ENCODE measurements at regions not wholly inside any gene's neighbourhood (a gene's known extent, or its start where the extent isn't known, plus 50 kb on each side); places are given as distances from the start of the nearest gene placed in this dataset.

DNA sequence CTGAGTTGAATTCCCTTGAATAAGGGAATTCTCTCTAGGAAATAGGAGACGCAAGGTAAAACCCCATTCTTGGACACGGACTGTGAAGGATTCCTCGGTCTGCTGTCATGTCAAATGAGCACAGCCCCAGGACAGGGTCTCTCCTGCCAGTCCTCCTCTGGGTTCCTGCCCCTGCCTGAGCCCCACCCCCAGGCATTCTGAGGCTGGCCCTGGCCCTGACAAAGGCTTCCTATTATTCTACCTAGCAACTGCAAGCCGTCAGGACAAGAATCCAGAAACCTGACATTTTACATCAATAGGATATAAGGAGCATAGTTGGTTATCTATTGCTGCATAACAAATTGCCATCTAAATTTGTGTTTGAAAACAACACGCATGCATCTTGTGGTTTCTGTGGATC lies 253.3 kb upstream of the AGAP1 start:
- H3K4me1 Mint-ChIP-seq (ENCODE audit: unreplicated experiment), result no peaks in the 10 kb centered on the region
- no peak for DNase-seq (ENCODE audit: low spot score)
- TF ChIP-seq, protein P1, sequence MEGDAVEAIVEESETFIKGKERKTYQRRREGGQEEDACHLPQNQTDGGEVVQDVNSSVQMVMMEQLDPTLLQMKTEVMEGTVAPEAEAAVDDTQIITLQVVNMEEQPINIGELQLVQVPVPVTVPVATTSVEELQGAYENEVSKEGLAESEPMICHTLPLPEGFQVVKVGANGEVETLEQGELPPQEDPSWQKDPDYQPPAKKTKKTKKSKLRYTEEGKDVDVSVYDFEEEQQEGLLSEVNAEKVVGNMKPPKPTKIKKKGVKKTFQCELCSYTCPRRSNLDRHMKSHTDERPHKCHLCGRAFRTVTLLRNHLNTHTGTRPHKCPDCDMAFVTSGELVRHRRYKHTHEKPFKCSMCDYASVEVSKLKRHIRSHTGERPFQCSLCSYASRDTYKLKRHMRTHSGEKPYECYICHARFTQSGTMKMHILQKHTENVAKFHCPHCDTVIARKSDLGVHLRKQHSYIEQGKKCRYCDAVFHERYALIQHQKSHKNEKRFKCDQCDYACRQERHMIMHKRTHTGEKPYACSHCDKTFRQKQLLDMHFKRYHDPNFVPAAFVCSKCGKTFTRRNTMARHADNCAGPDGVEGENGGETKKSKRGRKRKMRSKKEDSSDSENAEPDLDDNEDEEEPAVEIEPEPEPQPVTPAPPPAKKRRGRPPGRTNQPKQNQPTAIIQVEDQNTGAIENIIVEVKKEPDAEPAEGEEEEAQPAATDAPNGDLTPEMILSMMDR (IDR thresholded peaks at IDR 0.05; ENCODE audit: unreplicated experiment), result no peak
- no peaks in the 10 kb centered on the region for H3K9me3 Mint-ChIP-seq (ENCODE audit: unreplicated experiment)
- no peak overlapping the region for H3K27ac Mint-ChIP-seq (ENCODE audit: unreplicated experiment)
- no peak overlapping the region for H3K4me3 Mint-ChIP-seq (ENCODE audit: unreplicated experiment)
- H3K27me3 Mint-ChIP-seq (ENCODE audit: unreplicated experiment), result no peaks in the 10 kb centered on the region
- no peaks in the 10 kb centered on the region for H3K36me3 Mint-ChIP-seq (ENCODE audit: low read depth, unreplicated experiment)

DNA sequence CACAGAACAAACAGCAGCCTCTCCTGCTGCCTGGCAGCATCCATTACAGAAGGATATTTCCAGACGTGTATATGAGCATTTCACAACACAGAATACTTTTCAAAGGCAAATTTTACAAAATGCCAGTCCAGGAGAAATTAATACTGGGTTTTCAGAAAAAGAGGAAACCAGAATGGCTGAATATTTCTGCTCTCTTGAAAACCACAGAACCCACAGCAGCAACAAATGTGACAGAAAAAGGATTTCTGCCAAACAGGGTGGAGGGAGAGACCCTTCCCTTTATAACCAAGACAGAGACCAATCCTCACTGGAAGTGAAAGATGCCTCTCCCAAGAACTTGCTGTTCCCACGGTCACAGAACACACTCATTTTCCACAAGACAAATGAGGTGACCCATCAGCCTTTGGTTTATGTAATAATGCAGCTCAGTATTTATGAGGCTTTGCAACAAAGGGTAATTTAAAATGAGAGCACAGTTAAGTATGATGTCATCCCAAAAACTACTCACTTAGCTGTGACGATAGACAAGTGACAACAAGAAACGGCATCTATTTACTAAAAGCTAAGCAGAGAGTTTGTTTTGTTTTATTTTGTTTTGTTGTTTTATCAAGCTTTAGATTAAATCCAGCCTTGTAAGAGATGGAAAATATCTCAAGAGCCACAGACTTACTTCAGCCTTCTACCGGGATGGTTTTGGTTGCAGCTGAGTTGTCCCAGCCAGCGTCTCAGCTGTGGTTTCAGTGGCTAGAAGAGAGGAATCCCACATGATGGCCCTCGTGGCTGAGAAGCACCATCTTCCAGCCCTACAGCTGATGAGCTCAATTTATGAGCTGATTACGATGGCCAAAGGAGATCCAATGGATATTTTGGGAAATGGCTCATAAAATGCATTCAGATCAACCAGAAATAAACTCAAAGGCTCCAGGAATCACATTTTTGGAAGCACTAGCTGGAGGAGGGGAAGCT lies 249.3 kb upstream of the AGAP1 start:
- Mint-ChIP-seq H3K4me3 (ENCODE audit: unreplicated experiment) (no peak overlapping the region), H3K9me3 (ENCODE audit: unreplicated experiment) (no peaks in the 10 kb centered on the region)
- DNase-seq (ENCODE audit: low spot score), result no peak

DNA sequence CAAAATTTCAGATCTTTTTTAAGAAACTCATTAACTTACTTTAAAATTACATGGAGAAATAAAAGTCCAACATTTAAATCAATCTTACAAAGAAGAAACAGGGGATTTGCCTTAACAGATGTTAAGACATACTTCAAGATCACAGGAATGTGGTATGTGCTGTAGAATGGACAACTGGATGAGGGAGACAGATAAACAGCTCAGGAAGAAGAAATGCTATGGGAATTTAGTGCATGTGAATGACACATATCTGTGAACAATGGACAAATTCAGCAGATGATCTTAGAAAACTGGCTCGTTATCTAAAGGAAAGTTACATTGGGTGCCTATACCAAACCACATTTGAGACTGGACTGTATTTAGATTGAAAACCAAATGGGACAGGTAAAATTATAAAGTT lies 246.8 kb upstream of the AGAP1 start:
- Mint-ChIP-seq H3K36me3 (ENCODE audit: low read depth, unreplicated experiment) (no peaks in the 10 kb centered on the region), H3K4me3 (ENCODE audit: unreplicated experiment) (no peak overlapping the region), H3K9me3 (ENCODE audit: unreplicated experiment) (no peaks in the 10 kb centered on the region)

More for the DNA sequence above, 249.3 kb upstream of the AGAP1 start:
- Mint-ChIP-seq H3K27ac (ENCODE audit: unreplicated experiment) (no peak overlapping the region), H3K27me3 (ENCODE audit: unreplicated experiment) (no peaks in the 10 kb centered on the region), H3K4me1 (ENCODE audit: unreplicated experiment) (no peaks in the 10 kb centered on the region), H3K36me3 (ENCODE audit: low read depth, unreplicated experiment) (no peaks in the 10 kb centered on the region)
- TF ChIP-seq, protein P1 (IDR thresholded peaks at IDR 0.05; ENCODE audit: unreplicated experiment), result no peak

DNA sequence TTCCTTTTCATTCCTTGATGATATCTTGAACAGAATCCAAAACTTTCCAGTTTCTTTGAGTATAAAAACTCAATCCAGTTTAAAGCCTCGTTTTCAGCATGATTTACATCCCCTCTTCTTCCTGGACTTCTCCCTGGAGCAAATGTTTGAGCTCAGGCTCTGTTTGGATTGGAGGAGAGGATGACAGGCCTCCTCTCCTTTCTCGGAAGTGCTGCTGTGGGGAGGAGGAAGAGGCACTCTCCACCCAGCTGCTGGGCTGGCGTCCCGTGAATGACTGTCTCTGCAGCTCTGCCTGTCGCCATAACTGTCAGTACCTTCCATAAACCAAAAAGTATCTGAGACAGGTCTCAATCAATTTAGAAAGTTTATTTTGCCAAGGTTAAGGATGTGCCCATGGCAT lies 238.2 kb upstream of the AGAP1 start:
- no peaks in the 10 kb centered on the region for H3K4me1 Mint-ChIP-seq (ENCODE audit: unreplicated experiment)
- H3K27me3 Mint-ChIP-seq (ENCODE audit: unreplicated experiment), result no peaks in the 10 kb centered on the region
- TF ChIP-seq, protein P1 (IDR thresholded peaks at IDR 0.05; ENCODE audit: unreplicated experiment), result no peak
- no peaks in the 10 kb centered on the region for H3K36me3 Mint-ChIP-seq (ENCODE audit: low read depth, unreplicated experiment)
- H3K4me3 Mint-ChIP-seq (ENCODE audit: unreplicated experiment), result no peak overlapping the region
- H3K27ac Mint-ChIP-seq (ENCODE audit: unreplicated experiment), result no peak overlapping the region
- no peaks in the 10 kb centered on the region for H3K9me3 Mint-ChIP-seq (ENCODE audit: unreplicated experiment)
- no peak for DNase-seq (ENCODE audit: low spot score)

More for the DNA sequence above, 246.8 kb upstream of the AGAP1 start:
- DNase-seq (ENCODE audit: low spot score), result no peak
- Mint-ChIP-seq H3K4me1 (ENCODE audit: unreplicated experiment) (no peaks in the 10 kb centered on the region), H3K27me3 (ENCODE audit: unreplicated experiment) (no peaks in the 10 kb centered on the region), H3K27ac (ENCODE audit: unreplicated experiment) (no peak overlapping the region)
- TF ChIP-seq, protein P1 (IDR thresholded peaks at IDR 0.05; ENCODE audit: unreplicated experiment), result no peak

DNA sequence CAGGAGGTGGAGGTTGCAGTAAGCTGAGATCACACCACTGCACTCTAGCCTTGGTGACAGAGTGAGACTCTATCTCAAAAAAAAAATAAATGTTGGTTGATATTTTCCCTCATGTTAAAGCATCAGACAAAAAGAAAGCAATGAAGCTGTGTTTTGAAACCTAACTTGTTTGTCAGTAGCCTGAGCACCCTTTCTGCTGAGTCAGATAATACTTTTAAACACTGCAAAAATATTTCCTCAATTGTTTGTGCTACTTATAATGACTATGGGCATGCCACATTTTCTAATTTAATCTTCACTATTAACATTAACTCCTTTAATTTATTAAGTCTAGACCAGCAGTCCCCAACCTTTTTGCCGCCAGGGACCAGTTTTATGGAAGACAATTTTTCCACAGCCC lies 236.3 kb upstream of the AGAP1 start:
- TF ChIP-seq, protein P1 (IDR thresholded peaks at IDR 0.05; ENCODE audit: unreplicated experiment), result no peak
- Mint-ChIP-seq H3K4me3 (ENCODE audit: unreplicated experiment) (no peak overlapping the region), H3K27ac (ENCODE audit: unreplicated experiment) (no peak overlapping the region), H3K4me1 (ENCODE audit: unreplicated experiment) (peaks cover 6% of the 10 kb centered on the region), H3K9me3 (ENCODE audit: unreplicated experiment) (no peaks in the 10 kb centered on the region), H3K36me3 (ENCODE audit: low read depth, unreplicated experiment) (no peaks in the 10 kb centered on the region), H3K27me3 (ENCODE audit: unreplicated experiment) (no peaks in the 10 kb centered on the region)
- DNase-seq (ENCODE audit: low spot score), result no peak

Measured in endothelial cell (in vitro differentiated cells).